Parathyroid adenoma (tissue), 2 donors: ENCODE measurements at regions not wholly inside any gene's neighbourhood (a gene's known extent, or its start where the extent isn't known, plus 50 kb on each side); places are given as distances from the start of the nearest gene placed in this dataset.

Experiments
- H2AFZ ChIP-seq: fragments of 300-600 bp; sonication (generic); one replicate; pipeline ENCODE4 v1.7.0; 2017; ENCODE audit warnings: antibody characterized with exemption, mild to moderate bottlenecking
- H3K27ac ChIP-seq: fragments of 300-600 bp; sonication (generic); one replicate; pipeline ENCODE4 v1.7.0; 2017
- H3K27me3 ChIP-seq: fragments of 300-600 bp; sonication (generic); one replicate; pipeline ENCODE4 v1.7.0; 2017; ENCODE audit warnings: low read length; ENCODE audit not compliant: control insufficient read depth, insufficient read depth
- H3K36me3 ChIP-seq: fragments of 300-600 bp; sonication (generic); one replicate; pipeline ENCODE4 v1.7.0; 2017; ENCODE audit warnings: low read length; ENCODE audit not compliant: control insufficient read depth, insufficient read depth
- H3K4me1 ChIP-seq: fragments of 300-600 bp; sonication (generic); one replicate; pipeline ENCODE4 v1.7.0; 2017; ENCODE audit warnings: control low read depth
- H3K4me2 ChIP-seq: fragments of 300-600 bp; sonication (generic); one replicate; pipeline ENCODE4 v1.7.0; 2017; ENCODE audit warnings: low read length
- H3K4me3 ChIP-seq: fragments of 300-600 bp; sonication (generic); one replicate; pipeline ENCODE4 v1.7.0; 2017; ENCODE audit warnings: low read depth, low read length
- H3K79me2 ChIP-seq: fragments of 300-600 bp; sonication (generic); one replicate; pipeline ENCODE4 v1.7.0; 2017; ENCODE audit warnings: control low read depth
- H3K9ac ChIP-seq: fragments of 300-600 bp; sonication (generic); one replicate; pipeline ENCODE4 v1.7.0; 2017; ENCODE audit warnings: mild to moderate bottlenecking
- H3K9me3 ChIP-seq: fragments of 300-600 bp; sonication (generic); one replicate; pipeline ENCODE4 v1.7.0; 2017; ENCODE audit warnings: low read length; ENCODE audit not compliant: control insufficient read depth
- CTCF ChIP-seq: fragments of 300-600 bp; sonication (generic); IDR thresholded peaks from one replicate; pipeline ENCODE4 v1.7.0; 2017; ENCODE audit warnings: antibody characterized with exemption, mild to moderate bottlenecking
- donor health status: primary hyperparathyroidism.

GRCh38 chr1:87560137-87560536 is 231.5 kb downstream of the LMO4 start:
- Histone ChIP-seq H3K4me1 (no peaks in the 10 kb centered on the region), H3K4me3 (no peak overlapping the region), H3K79me2 (no peaks in the 10 kb centered on the region), H3K27me3 (no peaks in the 10 kb centered on the region), H3K36me3 (no peaks in the 10 kb centered on the region), H3K27ac (no peak overlapping the region), H2AFZ (no peak overlapping the region), H3K9me3 (no peaks in the 10 kb centered on the region), H3K4me2 (no peak overlapping the region), H3K9ac (no peak overlapping the region)
- no peak for TF ChIP-seq CTCF

DNA sequence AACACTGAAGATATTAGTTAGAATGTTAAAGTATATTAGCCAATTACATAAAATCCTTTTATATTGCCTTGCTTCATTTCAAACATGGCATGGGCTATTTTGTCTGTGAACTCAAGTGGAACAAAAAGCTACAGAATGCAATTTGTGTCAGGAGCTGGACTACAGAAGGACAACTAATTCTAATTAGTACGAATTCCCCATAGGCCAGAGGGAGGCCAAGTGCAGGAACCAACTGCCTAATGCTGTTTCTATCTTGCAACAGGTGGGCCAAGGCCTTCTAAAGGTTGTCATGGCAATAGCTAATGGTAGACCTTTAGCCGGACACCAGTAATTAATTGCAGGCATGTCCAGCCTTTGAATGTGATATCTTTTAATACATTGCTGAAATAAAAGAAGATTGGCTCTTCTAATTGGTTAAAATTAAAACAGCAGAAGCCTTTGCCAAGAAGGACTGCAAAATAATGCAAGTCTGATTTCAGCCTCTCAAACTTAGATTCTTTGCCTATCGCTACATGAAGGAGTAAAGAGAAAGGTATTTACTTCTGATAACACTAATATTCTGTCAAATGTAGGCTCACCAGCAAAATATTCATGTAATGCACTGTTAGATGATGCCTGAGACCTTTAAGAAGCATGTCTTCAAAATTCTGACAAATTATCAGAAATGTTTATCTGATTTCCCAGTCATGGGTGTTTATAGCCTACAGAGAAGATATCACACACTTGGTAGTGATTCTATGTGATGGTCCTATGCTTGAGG is 232.1 kb downstream of the LMO4 start:
- no peak for TF ChIP-seq CTCF
- Histone ChIP-seq H3K36me3 (no peaks in the 10 kb centered on the region), H2AFZ (no peak overlapping the region), H3K9me3 (no peaks in the 10 kb centered on the region), H3K27ac (no peak overlapping the region), H3K4me3 (no peak overlapping the region), H3K79me2 (no peaks in the 10 kb centered on the region), H3K4me2 (no peak overlapping the region), H3K4me1 (no peaks in the 10 kb centered on the region), H3K27me3 (no peaks in the 10 kb centered on the region), H3K9ac (no peak overlapping the region)

DNA sequence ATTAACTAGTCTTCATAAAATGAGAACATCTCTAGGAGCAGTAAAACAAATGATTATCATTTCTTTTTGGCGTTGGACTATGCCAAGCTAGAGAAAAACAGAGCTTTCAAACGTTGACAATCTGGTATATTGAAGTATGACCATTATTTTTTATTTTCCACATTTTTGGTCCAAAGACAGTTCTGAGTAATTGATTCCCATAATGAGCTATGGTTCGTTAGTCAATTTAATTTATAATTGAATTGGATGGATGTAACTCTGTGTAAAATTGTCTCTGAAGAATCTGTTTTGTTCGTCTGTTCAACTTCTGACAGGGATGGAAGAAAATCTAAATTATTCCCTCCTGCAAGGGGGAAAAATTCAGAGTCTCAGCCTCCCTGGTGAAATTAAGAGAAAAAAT is 234.5 kb downstream of the LMO4 start:
- H2AFZ ChIP-seq: no peak overlapping the region
- H3K9me3 ChIP-seq: no peaks in the 10 kb centered on the region
- H3K79me2 ChIP-seq: no peaks in the 10 kb centered on the region
- H3K36me3 ChIP-seq: no peaks in the 10 kb centered on the region
- no peak overlapping the region for H3K4me3 ChIP-seq
- no peak overlapping the region for H3K9ac ChIP-seq
- no peak for TF ChIP-seq CTCF
- H3K4me2 ChIP-seq: no peak overlapping the region
- H3K27ac ChIP-seq: no peak overlapping the region
- no peaks in the 10 kb centered on the region for H3K4me1 ChIP-seq
- no peaks in the 10 kb centered on the region for H3K27me3 ChIP-seq

GRCh38 chr1:87565861-87566260 is 237.2 kb downstream of the LMO4 start:
- no peaks in the 10 kb centered on the region for H3K9me3 ChIP-seq

More at GRCh38 chr1:87565861-87566260, 237.2 kb downstream of the LMO4 start:
- Histone ChIP-seq H3K36me3 (no peaks in the 10 kb centered on the region), H3K9ac (no peak overlapping the region), H3K27me3 (no peaks in the 10 kb centered on the region), H3K4me1 (no peaks in the 10 kb centered on the region), H3K27ac (no peak overlapping the region), H3K4me2 (no peak overlapping the region), H3K79me2 (no peaks in the 10 kb centered on the region), H2AFZ (no peak overlapping the region), H3K4me3 (no peak overlapping the region)
- TF ChIP-seq CTCF: no peak
